MCF 10A (cell line): ENCODE measurements at regions not wholly inside any gene's neighbourhood (a gene's known extent, or its start where the extent isn't known, plus 50 kb on each side); places are given as distances from the start of the nearest gene placed in this dataset.

Source experiments
- BruUV-seq: library from RNA; stranded (reverse); fragments of 400-500 nt; replicated peaks from 2 replicates; lab custom pipeline; 2021; lab: Mats Ljungman, UMichigan
- CTCF ChIA-PET: fragments of 300-600 bp; sonication (Branson Sonifier 250); formaldehyde crosslinking; extraction: SDS; loops from one replicate; lab custom pipeline; 2021; ENCODE audit warnings: antibody characterized with exemption, inconsistent platforms; lab: Yijun Ruan, JAX
- POLR2A ChIA-PET: fragments of 300-600, 350-650 bp; sonication (Branson Sonifier 250); formaldehyde crosslinking; extraction: SDS; loops from one replicate; lab custom pipeline; 2020; ENCODE audit warnings: antibody characterized with exemption, inconsistent platforms; lab: Yijun Ruan, JAX
- DNase-seq: peaks from one replicate; pipeline ENCODE4 v3.0.0-alpha.2; 2018; ENCODE audit not compliant: unreplicated experiment
- H3K27ac Mint-ChIP-seq: one replicate; pipeline ENCODE4 v1.8.0; 2022; ENCODE audit warnings: mild to moderate bottlenecking, low read depth, mixed read lengths; ENCODE audit not compliant: unreplicated experiment
- H3K27me3 Mint-ChIP-seq: one replicate; pipeline ENCODE4 v1.8.0; 2022; ENCODE audit warnings: mixed read lengths; ENCODE audit not compliant: insufficient read depth, unreplicated experiment
- H3K36me3 Mint-ChIP-seq: one replicate; pipeline ENCODE4 v1.8.0; 2022; ENCODE audit warnings: mild to moderate bottlenecking, moderate library complexity, mixed read lengths; ENCODE audit not compliant: insufficient read depth, unreplicated experiment
- H3K4me1 Mint-ChIP-seq: one replicate; pipeline ENCODE4 v1.8.0; 2022; ENCODE audit warnings: mixed read lengths; ENCODE audit not compliant: insufficient read depth, unreplicated experiment
- H3K4me3 Mint-ChIP-seq: one replicate; pipeline ENCODE4 v1.8.0; 2022; ENCODE audit warnings: mild to moderate bottlenecking, moderate library complexity, mixed read lengths; ENCODE audit not compliant: unreplicated experiment
- H3K9me3 Mint-ChIP-seq: one replicate; pipeline ENCODE4 v1.8.0; 2022; ENCODE audit warnings: mixed read lengths; ENCODE audit not compliant: unreplicated experiment
- intact Hi-C: fragments of 100-400 bp; cut with micrococcal nuclease; formaldehyde crosslinking; loops from 2 replicates; pipeline ENCODE4 v1.14.1; 2022
- TF ChIP-seq, protein P1 (sequence below): fragments of 200-600 bp; IDR thresholded peaks from one replicate; pipeline ENCODE4 v1.8.0; 2022; ENCODE audit warnings: antibody characterized with exemption, mild to moderate bottlenecking; ENCODE audit not compliant: unreplicated experiment

DNA sequence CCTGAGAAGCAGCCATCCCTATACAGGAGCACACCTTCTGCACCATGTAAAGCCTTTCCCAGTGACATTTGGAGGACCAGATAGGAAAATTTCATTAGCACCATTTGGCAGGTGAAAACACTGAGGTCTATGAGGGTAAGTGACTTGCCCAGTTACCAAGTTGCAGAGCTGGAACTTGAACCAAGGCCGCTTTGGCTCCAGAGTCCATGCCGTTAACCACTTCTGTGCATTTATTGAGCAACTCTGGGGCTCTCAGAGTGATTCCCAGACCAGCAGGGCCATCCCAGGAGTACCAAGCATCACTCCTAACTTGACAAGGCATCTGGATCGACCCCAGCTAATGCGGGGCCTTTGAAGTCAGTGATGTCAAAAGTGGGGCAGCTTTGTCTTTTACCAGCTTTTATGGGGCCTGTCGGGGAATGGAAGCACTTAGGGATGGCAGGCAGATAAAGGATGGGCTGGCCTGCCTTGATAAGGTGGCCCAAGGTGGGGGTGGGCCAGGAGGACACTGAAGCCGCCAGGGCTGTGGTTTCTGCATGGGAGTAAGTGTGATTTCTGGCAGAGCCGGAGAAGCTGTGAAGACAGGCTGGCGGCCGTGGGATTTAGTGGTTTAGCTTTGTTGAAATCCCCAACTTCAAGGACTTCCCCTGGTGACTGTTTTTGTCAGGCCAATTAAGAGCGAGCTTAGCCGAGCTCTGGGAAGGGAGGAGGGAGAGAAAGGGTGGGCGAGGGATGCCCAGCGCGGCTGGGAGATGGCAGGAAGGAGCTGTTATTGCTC is 127.3 kb downstream of the MACROH2A1 start:
- Mint-ChIP-seq H3K27ac (no peak overlapping the region), H3K4me3 (no peak overlapping the region), H3K36me3 (no peaks in the 10 kb centered on the region), H3K4me1 (no peaks in the 10 kb centered on the region), H3K27me3 (no peaks in the 10 kb centered on the region), H3K9me3 (no peaks in the 10 kb centered on the region)
- no TSS peak for BruUV-seq
- ChIA-PET POLR2A (interaction anchor here (0.6 to 1.9 kb wide), 2 partner anchors 26 to 171 kb away, joined by 3 to 7 read pairs; no protein-coding TSS in a partner anchor), CTCF (interaction anchor here (0.7 kb wide), 1 partner anchor 255 kb away, joined by 3 read pairs; no protein-coding TSS in a partner anchor)
- intact Hi-C loops = no loop called here
- DNase-seq = no peak
- TF ChIP-seq, protein P1, sequence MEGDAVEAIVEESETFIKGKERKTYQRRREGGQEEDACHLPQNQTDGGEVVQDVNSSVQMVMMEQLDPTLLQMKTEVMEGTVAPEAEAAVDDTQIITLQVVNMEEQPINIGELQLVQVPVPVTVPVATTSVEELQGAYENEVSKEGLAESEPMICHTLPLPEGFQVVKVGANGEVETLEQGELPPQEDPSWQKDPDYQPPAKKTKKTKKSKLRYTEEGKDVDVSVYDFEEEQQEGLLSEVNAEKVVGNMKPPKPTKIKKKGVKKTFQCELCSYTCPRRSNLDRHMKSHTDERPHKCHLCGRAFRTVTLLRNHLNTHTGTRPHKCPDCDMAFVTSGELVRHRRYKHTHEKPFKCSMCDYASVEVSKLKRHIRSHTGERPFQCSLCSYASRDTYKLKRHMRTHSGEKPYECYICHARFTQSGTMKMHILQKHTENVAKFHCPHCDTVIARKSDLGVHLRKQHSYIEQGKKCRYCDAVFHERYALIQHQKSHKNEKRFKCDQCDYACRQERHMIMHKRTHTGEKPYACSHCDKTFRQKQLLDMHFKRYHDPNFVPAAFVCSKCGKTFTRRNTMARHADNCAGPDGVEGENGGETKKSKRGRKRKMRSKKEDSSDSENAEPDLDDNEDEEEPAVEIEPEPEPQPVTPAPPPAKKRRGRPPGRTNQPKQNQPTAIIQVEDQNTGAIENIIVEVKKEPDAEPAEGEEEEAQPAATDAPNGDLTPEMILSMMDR = no peak

DNA sequence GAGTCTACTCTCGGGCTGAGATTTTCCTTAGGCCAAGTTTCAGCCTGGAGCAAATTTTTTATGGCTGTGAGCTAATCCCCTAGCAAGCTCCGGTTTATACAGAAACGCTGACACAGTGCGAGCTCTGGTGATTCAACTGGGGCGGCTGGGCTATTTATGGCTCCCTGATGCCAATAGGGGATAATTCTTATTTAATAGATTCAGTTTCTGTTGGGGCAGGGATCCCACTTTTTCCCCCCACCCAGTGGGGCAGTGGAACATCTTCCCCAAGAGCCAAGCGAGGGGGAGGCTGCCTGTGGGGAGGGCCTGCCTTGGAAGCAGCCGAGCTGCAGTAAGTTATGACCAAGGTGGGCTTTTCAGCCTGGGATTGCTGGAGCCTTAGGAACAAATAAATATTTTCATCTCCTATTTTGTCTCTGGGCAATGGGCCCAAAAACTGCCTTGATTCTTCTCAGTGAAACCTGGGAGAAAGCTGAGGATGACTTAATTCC is 129.1 kb downstream of the MACROH2A1 start:
- Mint-ChIP-seq H3K27me3 (no peaks in the 10 kb centered on the region), H3K4me1 (no peaks in the 10 kb centered on the region), H3K4me3 (no peak overlapping the region), H3K27ac (no peak overlapping the region), H3K36me3 (no peaks in the 10 kb centered on the region), H3K9me3 (no peaks in the 10 kb centered on the region)
- POLR2A ChIA-PET = interaction anchor here (1.6 to 1.9 kb wide), 2 partner anchors 10 to 24 kb away, joined by 4 to 7 read pairs; no protein-coding TSS in a partner anchor
- no peak for DNase-seq
- BruUV-seq = no TSS peak
- CTCF ChIA-PET = interaction anchor here (0.6 kb wide), 1 partner anchor 89 kb away, joined by 4 read pairs; no protein-coding TSS in a partner anchor
- intact Hi-C loops = no loop called here
- TF ChIP-seq, protein P1 = no peak

DNA sequence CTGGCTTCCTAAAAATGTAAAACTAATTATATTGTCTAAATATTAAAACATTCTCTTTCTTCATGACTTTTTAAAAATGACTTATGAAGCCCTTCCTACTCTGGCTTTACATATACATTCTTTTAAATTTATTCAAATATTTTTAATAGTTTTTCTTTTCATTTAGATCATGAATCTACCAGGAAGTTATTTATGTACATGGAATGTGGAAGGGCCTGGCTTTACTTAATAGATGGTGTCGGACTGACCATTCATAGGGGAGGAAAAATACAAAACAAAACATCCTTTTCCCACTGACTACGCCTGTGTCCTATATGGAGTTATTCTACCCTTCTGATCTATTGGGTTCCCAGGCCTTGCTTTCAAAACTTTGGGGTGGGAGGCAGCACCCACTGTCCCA is 129.8 kb downstream of the MACROH2A1 start:
- ChIA-PET CTCF (no interaction called here), POLR2A (interaction anchor here (1.6 kb wide), 1 partner anchor 11 kb away, joined by 4 read pairs; no protein-coding TSS in a partner anchor)
- TF ChIP-seq, protein P1 = no peak
- no TSS peak for BruUV-seq
- Mint-ChIP-seq H3K4me1 (no peaks in the 10 kb centered on the region), H3K27me3 (no peaks in the 10 kb centered on the region), H3K27ac (no peak overlapping the region), H3K36me3 (no peaks in the 10 kb centered on the region), H3K9me3 (no peaks in the 10 kb centered on the region), H3K4me3 (no peak overlapping the region)
- no peak for DNase-seq
- intact Hi-C loops = no loop called here

DNA sequence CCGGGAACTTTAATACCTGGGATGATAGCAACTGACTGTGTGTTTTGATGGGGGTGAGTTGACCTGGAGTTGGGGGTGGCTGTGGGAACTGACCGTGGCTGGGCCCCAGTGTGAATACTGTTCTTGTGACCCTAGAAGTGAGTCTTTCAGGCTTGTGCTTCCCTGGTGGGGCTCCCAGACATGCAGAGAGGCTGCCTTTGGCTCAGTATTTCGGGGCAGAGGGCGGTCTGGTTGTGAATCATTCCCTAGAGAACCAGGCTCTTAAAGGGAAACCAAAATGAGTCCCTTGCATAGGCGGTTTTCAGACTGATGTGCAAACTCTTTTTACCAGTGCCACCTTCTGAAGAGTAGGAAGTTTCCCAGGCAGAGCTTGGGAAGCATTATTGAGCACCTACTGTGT is 132.1 kb downstream of the MACROH2A1 start:
- Mint-ChIP-seq H3K4me3 (no peak overlapping the region), H3K4me1 (no peaks in the 10 kb centered on the region)
- TF ChIP-seq, protein P1 = no peak

More for the DNA sequence above, 132.1 kb downstream of the MACROH2A1 start:
- H3K27ac Mint-ChIP-seq = no peak overlapping the region
- CTCF ChIA-PET = no interaction called here
- H3K36me3 Mint-ChIP-seq = no peaks in the 10 kb centered on the region
- no peaks in the 10 kb centered on the region for H3K27me3 Mint-ChIP-seq
- POLR2A ChIA-PET = interaction anchor here (0.9 kb wide), 1 partner anchor 20 kb away, joined by 3 read pairs; no protein-coding TSS in a partner anchor
- no peak for DNase-seq
- intact Hi-C loops = no loop called here
- BruUV-seq = no TSS peak
- no peaks in the 10 kb centered on the region for H3K9me3 Mint-ChIP-seq
